ENCODE measurements at regions not wholly inside any gene's neighbourhood (a gene's known extent, or its start where the extent isn't known, plus 50 kb on each side); places are given as distances from the start of the nearest gene placed in this dataset.

GRCh38 chr5:143581649-143582048 lies 178.2 kb upstream of the NR3C1 start:
- Mint-ChIP-seq H3K27me3 (ENCODE audit: low read depth) (no peaks in the 10 kb centered on the region), H3K27ac (no peak overlapping the region), H3K36me3 (ENCODE audit: insufficient read depth in 1 of 3, low read depth in 3 of 3) (no peaks in the 10 kb centered on the region; a peak in 1 of 7 replicates), H3K4me1 (peaks cover 4 to 15% of the 10 kb centered on the region in 2 experiments; a peak in 2 of 4 replicates), H3K4me3 (no peak overlapping the region), H3K9me3 (no peaks in the 10 kb centered on the region)
- H2BK20ac ChIP-seq (ENCODE audit: low read depth, low read length, poor library complexity, severe bottlenecking), result no peak overlapping the region
- H2BK5ac ChIP-seq (ENCODE audit: insufficient read length, low read length), result no peak overlapping the region
- H3K18ac ChIP-seq (ENCODE audit: insufficient read length, low read depth, low read length), result no peak overlapping the region
- H3K23ac ChIP-seq (ENCODE audit: insufficient read length, low read depth, low read length), result no peak overlapping the region
- H3K79me2 ChIP-seq (ENCODE audit: insufficient read depth, low read length), result no peaks in the 10 kb centered on the region
- no peaks in the 10 kb centered on the region for H3K79me1 ChIP-seq (ENCODE audit: insufficient read depth, low read depth, low read length, poor library complexity, severe bottlenecking)
- H3T11ph ChIP-seq (ENCODE audit: low read length), result no peak overlapping the region
- no peaks in the 10 kb centered on the region for H3K23me2 ChIP-seq (ENCODE audit: insufficient read length, low read depth, low read length, poor library complexity, severe bottlenecking)
- no peak overlapping the region for H3K14ac ChIP-seq (ENCODE audit: insufficient read depth, low read length)
- no peak overlapping the region for H3K4ac ChIP-seq (ENCODE audit: low read depth, low read length)
- no peak for TF ChIP-seq CTCF (conservative IDR thresholded peaks at IDR 0.05)
- H3K9me3 ChIP-seq (ENCODE audit: control insufficient read depth, low read depth, low read length), result no peaks in the 10 kb centered on the region
- no peak overlapping the region for H2BK120ac ChIP-seq (ENCODE audit: low read depth, low read length, poor library complexity, severe bottlenecking)
- H2AK5ac ChIP-seq (ENCODE audit: insufficient read length, low read length), result no peak overlapping the region
- H3K4me2 ChIP-seq (ENCODE audit: insufficient read depth, insufficient read length, low read length), result no peak overlapping the region
- H3K27ac ChIP-seq (ENCODE audit: insufficient read length, low read depth, low read length), result no peak overlapping the region
- H3K9ac ChIP-seq (ENCODE audit: extremely low read depth, insufficient read length, low read length), result no peak overlapping the region
- H3K56ac ChIP-seq (ENCODE audit: insufficient read length, low read depth, low read length), result no peak overlapping the region
- no peak overlapping the region for H4K8ac ChIP-seq (replicated peaks; ENCODE audit: insufficient read length, low read depth, low read length)
- H3K27me3 ChIP-seq (ENCODE audit: insufficient read depth, low read length), result no peaks in the 10 kb centered on the region
- no peak overlapping the region for H4K5ac ChIP-seq (ENCODE audit: insufficient read length, low read depth, low read length)
- no peak overlapping the region for H2BK15ac ChIP-seq (ENCODE audit: low read depth, low read length)
- no peak for DNase-seq
- no peak overlapping the region for H2AFZ ChIP-seq (ENCODE audit: low read length)
- H2BK12ac ChIP-seq (ENCODE audit: insufficient read length, low read depth, low read length), result no peak overlapping the region
- no peaks in the 10 kb centered on the region for H4K20me1 ChIP-seq (ENCODE audit: control insufficient read depth, insufficient read depth, insufficient read length)
- no CpG with 5 or more reads among the region's 2 CpGs for WGBS (ENCODE audit: extremely low coverage, insufficient read length, low lambda C conversion rate)
- no peak overlapping the region for H4K91ac ChIP-seq (ENCODE audit: insufficient read length, low read depth, low read length)
- H3K4me1 ChIP-seq (ENCODE audit: insufficient read depth, low read length), result peaks cover 7% of the 10 kb centered on the region; the same call in 1 of the 2 replicates

All from H9 (cell line).